ENCODE measurements at regions not wholly inside any gene's neighbourhood (a gene's known extent, or its start where the extent isn't known, plus 50 kb on each side); places are given as distances from the start of the nearest gene placed in this dataset.

GRCh38 chr12:115407036-115407435 lies 723.1 kb upstream of the TBX3 start (continued):
- TF ChIP-seq CHD7 (IDR thresholded peaks at IDR 0.05; ENCODE audit: insufficient replicate concordance, low read length): no peak
- TF ChIP-seq CBX8 (IDR thresholded peaks at IDR 0.05; ENCODE audit: borderline replicate concordance, low read depth, low read length): no peak
- TF ChIP-seq FOSL1 (IDR thresholded peaks at IDR 0.05; ENCODE audit: insufficient read depth, low read depth, low read length): no peak

Measured in H1 (cell line).